C4-2B (cell line): ENCODE measurements at regions not wholly inside any gene's neighbourhood (a gene's known extent, or its start where the extent isn't known, plus 50 kb on each side); places are given as distances from the start of the nearest gene placed in this dataset.

ENCODE experiments used
- CTCF ChIP-seq: fragments of 450-650 bp; conservative IDR thresholded peaks from 2 replicates; pipeline ENCODE4 v1.5.1; 2017; ENCODE audit warnings: mild to moderate bottlenecking
- ZFX ChIP-seq: fragments of 450-650 bp; IDR thresholded peaks from 2 replicates; pipeline ENCODE4 v1.6.1; 2017

DNA sequence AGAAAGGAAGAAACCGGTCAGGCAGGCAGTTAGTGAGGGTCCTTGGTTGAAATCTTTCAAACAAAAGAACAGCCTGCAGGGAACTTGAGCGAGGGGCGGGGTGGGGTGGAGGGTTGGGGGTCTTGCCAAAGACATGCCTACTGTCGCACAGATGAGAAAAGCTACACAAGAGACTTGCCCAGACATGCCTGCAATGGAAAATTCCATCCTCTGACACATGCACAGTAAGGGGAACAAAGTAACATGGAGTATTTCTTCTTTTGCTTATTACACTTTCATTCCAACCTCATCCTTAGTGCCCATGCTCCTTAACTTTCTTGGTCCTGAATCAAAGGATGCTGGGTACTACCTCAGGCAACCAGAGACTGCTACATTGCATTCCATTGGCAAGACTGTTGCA, 1491.2 kb downstream of the STIM2 start:
- TF ChIP-seq CTCF (no peak), ZFX (no peak)
